ENCODE measurements at regions not wholly inside any gene's neighbourhood (a gene's known extent, or its start where the extent isn't known, plus 50 kb on each side); places are given as distances from the start of the nearest gene placed in this dataset.

DNA sequence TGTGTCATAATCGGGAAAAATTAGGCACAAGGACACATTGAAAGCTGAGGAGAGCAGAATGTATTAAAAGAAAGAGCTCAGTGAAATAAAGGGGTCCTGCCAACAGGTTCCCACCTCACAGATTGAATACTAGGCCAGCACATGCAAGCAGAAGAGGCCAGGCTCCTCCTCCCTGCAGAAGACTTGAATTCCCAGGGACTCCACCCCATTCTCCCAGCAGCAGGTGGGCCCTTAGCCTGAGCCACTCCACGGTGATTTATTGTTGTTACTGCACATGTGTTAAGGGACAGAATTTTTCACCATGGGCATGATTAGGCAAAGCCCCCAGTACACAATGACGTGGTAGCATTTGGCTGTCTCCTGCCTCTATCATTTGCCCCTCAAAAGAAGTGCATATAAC, 1844.7 kb downstream of the NCAM2 start (continued):
- no peak for TF ChIP-seq ARID4B (CRISPR knock-in tag; IDR thresholded peaks at IDR 0.05; ENCODE audit: borderline replicate concordance)
- TF ChIP-seq, protein P1, sequence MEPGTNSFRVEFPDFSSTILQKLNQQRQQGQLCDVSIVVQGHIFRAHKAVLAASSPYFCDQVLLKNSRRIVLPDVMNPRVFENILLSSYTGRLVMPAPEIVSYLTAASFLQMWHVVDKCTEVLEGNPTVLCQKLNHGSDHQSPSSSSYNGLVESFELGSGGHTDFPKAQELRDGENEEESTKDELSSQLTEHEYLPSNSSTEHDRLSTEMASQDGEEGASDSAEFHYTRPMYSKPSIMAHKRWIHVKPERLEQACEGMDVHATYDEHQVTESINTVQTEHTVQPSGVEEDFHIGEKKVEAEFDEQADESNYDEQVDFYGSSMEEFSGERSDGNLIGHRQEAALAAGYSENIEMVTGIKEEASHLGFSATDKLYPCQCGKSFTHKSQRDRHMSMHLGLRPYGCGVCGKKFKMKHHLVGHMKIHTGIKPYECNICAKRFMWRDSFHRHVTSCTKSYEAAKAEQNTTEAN (CRISPR knock-in tag; IDR thresholded peaks at IDR 0.05), result no peak
- TF ChIP-seq ATF3 (CRISPR knock-in tag; conservative IDR thresholded peaks at IDR 0.05), result no peak
- TF ChIP-seq ZNF263 (CRISPR knock-in tag; IDR thresholded peaks at IDR 0.05; ENCODE audit: low read depth), result no peak
- TF ChIP-seq NFE2L1 (CRISPR knock-in tag; IDR thresholded peaks at IDR 0.05), result no peak
- TF ChIP-seq JAZF1 (CRISPR knock-in tag; IDR thresholded peaks at IDR 0.05), result no peak
- no peak for TF ChIP-seq KAT7 (CRISPR knock-in tag; IDR thresholded peaks at IDR 0.05; ENCODE audit: borderline replicate concordance)
- no peak for TF ChIP-seq ATF2 (CRISPR knock-in tag; IDR thresholded peaks at IDR 0.05; ENCODE audit: borderline replicate concordance, low read depth)
- TF ChIP-seq ZNF317 (CRISPR knock-in tag; IDR thresholded peaks at IDR 0.05; ENCODE audit: borderline replicate concordance, low read depth), result no peak
- TF ChIP-seq ZNF671 (CRISPR knock-in tag; IDR thresholded peaks at IDR 0.05), result no peak
- TF ChIP-seq TCF7 (CRISPR knock-in tag; IDR thresholded peaks at IDR 0.05; ENCODE audit: low read depth), result no peak
- no peak for TF ChIP-seq NFATC4 (CRISPR knock-in tag; IDR thresholded peaks at IDR 0.05)
- TF ChIP-seq ATF6 (CRISPR knock-in tag; IDR thresholded peaks at IDR 0.05), result no peak

- H3K4me1 Mint-ChIP-seq, result no peaks in the 10 kb centered on the region
- TF ChIP-seq SMAD4 (CRISPR knock-in tag; IDR thresholded peaks at IDR 0.05), result no peak
- no peak for TF ChIP-seq ZNF396 (CRISPR knock-in tag; IDR thresholded peaks at IDR 0.05; ENCODE audit: borderline replicate concordance)
- no peak for TF ChIP-seq ZNF232 (CRISPR knock-in tag; IDR thresholded peaks at IDR 0.05)
- TF ChIP-seq ZNF423 (CRISPR knock-in tag; IDR thresholded peaks at IDR 0.05), result no peak
- TF ChIP-seq ZNF416 (CRISPR knock-in tag; IDR thresholded peaks at IDR 0.05), result no peak
- no peak for TF ChIP-seq RELA (CRISPR knock-in tag; IDR thresholded peaks at IDR 0.05; ENCODE audit: borderline replicate concordance)
- TF ChIP-seq ATF1 (CRISPR knock-in tag; IDR thresholded peaks at IDR 0.05), result no peak
- TF ChIP-seq ATF3 (CRISPR knock-in tag; conservative IDR thresholded peaks at IDR 0.05), result no peak
- ChIA-PET POLR2A (no interaction called here), CTCF (interaction anchor here (0.6 kb wide), 1 partner anchor 944 kb away, joined by 3 read pairs; no protein-coding TSS in a partner anchor)
- H3K9me3 Mint-ChIP-seq, result peaks cover 5% of the 10 kb centered on the region
- no peaks in the 10 kb centered on the region for H3K27me3 Mint-ChIP-seq (ENCODE audit: low read depth)
- H3K27ac Mint-ChIP-seq, result no peak overlapping the region
- no peak overlapping the region for H3K4me3 Mint-ChIP-seq
- DNase-seq (ENCODE audit: low spot score) (no peak), ATAC-seq (no peak)
- no peaks in the 10 kb centered on the region for H3K36me3 Mint-ChIP-seq
Measured at GRCh38 chr21:22855581-22855980, 1857.4 kb downstream of the NCAM2 start.

All from WTC11 (cell line).